ENCODE measurements at regions not wholly inside any gene's neighbourhood (a gene's known extent, or its start where the extent isn't known, plus 50 kb on each side); places are given as distances from the start of the nearest gene placed in this dataset.

GRCh38 chr4:19675172-19675811, 576.4 kb upstream of the SLIT2 start:
- intact Hi-C loops (cut with DNase I; ENCODE audit: low total_unique reads): no loop called here
- whole genome bisulfite sequencing, 2 donors: 82 to 88% methylated on average over 4 of the region's 4 CpGs
- Histone ChIP-seq H3K4me1 (no peaks in the 10 kb centered on the region), H3K27ac (no peak overlapping the region), H3K4me3 (no peak overlapping the region), H3K36me3 (ENCODE audit: low read depth, missing control alignments) (no peaks in the 10 kb centered on the region), H3K9me3 (no peaks in the 10 kb centered on the region), H3K27me3 (no peaks in the 10 kb centered on the region)
- DNase-seq: no peak
- TF ChIP-seq POLR2A (IDR thresholded peaks at IDR 0.05): no peak
- no peak for TF ChIP-seq CTCF (IDR thresholded peaks at IDR 0.05)

DNA sequence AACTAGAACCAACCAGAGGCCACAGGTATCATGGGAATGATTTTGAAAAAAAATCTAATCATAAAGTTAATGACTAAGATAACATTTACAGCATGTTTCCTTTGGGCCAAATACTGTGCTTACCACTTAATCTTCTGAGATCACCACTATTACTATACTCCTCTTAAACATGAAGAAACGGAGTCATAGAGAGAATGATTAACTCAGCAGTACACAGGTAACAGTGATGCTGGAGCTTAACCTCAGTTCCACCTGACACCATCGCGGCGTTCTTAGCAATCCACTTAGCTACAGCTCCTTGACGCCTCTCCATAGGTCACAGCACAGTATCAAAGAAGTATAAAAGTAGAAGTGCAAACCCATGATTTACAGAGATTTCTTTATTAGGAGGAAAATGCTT, 592.6 kb upstream of the SLIT2 start:
- DNase-seq: no peak
- TF ChIP-seq POLR2A (IDR thresholded peaks at IDR 0.05): no peak
- no peak for TF ChIP-seq CTCF (IDR thresholded peaks at IDR 0.05)
- 92 to 96% methylated on average over 5 of the region's 5 CpGs for WGBS, 2 donors
- H3K4me1 ChIP-seq: no peaks in the 10 kb centered on the region
- H3K9me3 ChIP-seq: no peaks in the 10 kb centered on the region
- no peak overlapping the region for H3K4me3 ChIP-seq
- no peak overlapping the region for H3K27ac ChIP-seq
- intact Hi-C loops (cut with DNase I; ENCODE audit: low total_unique reads): no loop called here
- no peaks in the 10 kb centered on the region for H3K27me3 ChIP-seq
- no peaks in the 10 kb centered on the region for H3K36me3 ChIP-seq (ENCODE audit: low read depth, missing control alignments)

GRCh38 chr4:19657856-19658255, 593.8 kb upstream of the SLIT2 start:
- TF ChIP-seq POLR2A (IDR thresholded peaks at IDR 0.05): no peak
- TF ChIP-seq CTCF (IDR thresholded peaks at IDR 0.05): no peak
- intact Hi-C loops (cut with DNase I; ENCODE audit: low total_unique reads): no loop called here
- DNase-seq: no peak

DNA sequence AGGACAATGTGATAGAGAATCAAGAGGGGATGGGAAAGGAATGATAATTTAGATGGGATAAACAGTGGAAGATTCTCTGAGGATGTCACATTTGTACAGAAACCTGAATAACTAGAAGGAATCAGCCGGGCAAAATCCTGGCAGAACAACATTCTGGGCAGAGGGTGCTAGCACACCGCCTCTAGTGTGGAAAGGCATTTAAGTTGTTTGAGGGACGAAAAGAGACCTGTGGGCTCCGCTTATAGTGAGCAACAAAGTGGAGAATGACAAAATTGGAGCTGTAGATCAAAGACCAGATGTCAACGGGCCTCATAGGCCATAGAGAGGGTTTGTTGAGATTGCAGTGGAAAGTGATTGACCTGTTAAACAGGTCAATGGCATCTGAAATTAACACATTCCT, 596.0 kb upstream of the SLIT2 start:
- Histone ChIP-seq H3K36me3 (ENCODE audit: low read depth, missing control alignments) (no peaks in the 10 kb centered on the region), H3K4me1 (no peaks in the 10 kb centered on the region), H3K27ac (no peak overlapping the region), H3K4me3 (no peak overlapping the region), H3K27me3 (no peaks in the 10 kb centered on the region), H3K9me3 (no peaks in the 10 kb centered on the region)
- whole genome bisulfite sequencing, 2 donors: 92 to 94% methylated on average over 5 of the region's 5 CpGs
- DNase-seq: no peak
- intact Hi-C loops (cut with DNase I; ENCODE audit: low total_unique reads): no loop called here
- TF ChIP-seq POLR2A (IDR thresholded peaks at IDR 0.05) (no peak), CTCF (IDR thresholded peaks at IDR 0.05) (no peak)

More at GRCh38 chr4:19657856-19658255, 593.8 kb upstream of the SLIT2 start:
- 84 to 85% methylated on average over 3 of the region's 3 CpGs for WGBS, 2 donors
- H3K36me3 ChIP-seq (ENCODE audit: low read depth, missing control alignments): no peaks in the 10 kb centered on the region
- H3K4me3 ChIP-seq: no peak overlapping the region
- no peaks in the 10 kb centered on the region for H3K9me3 ChIP-seq
- H3K27me3 ChIP-seq: no peaks in the 10 kb centered on the region
- H3K27ac ChIP-seq: no peak overlapping the region
- no peaks in the 10 kb centered on the region for H3K4me1 ChIP-seq

All from testis (tissue), 2 donors.